ENCODE measurements at regions not wholly inside any gene's neighbourhood (a gene's known extent, or its start where the extent isn't known, plus 50 kb on each side); places are given as distances from the start of the nearest gene placed in this dataset.

- no peak for DNase-seq (ENCODE audit: low read depth)
Observed at GRCh38 chr1:36576551-36577110, 93.9 kb upstream of the CSF3R start.

GRCh38 chr1:36576118-36576517 is 93.4 kb upstream of the CSF3R start:
- peak; percentile 6 for DNase-seq (ENCODE audit: low read depth)

- DNase-seq (ENCODE audit: low read depth): no peak
Observed at GRCh38 chr1:36573445-36573844, 90.7 kb upstream of the CSF3R start.

- no peak for DNase-seq (ENCODE audit: low read depth)
Observed at GRCh38 chr1:36572906-36573305, 90.2 kb upstream of the CSF3R start.

GRCh38 chr1:36572142-36572715 is 89.5 kb upstream of the CSF3R start:
- DNase-seq (ENCODE audit: low read depth): no peak

- DNase-seq (ENCODE audit: low read depth): no peak
Observed at GRCh38 chr1:36571106-36571505, 88.4 kb upstream of the CSF3R start.

- no peak for DNase-seq (ENCODE audit: low read depth)
Observed at GRCh38 chr1:36570478-36571060, 87.9 kb upstream of the CSF3R start.

GRCh38 chr1:36570006-36570405 is 87.3 kb upstream of the CSF3R start:
- no peak for DNase-seq (ENCODE audit: low read depth)

GRCh38 chr1:36567601-36568341 is 85.1 kb upstream of the CSF3R start:
- DNase-seq (ENCODE audit: low read depth): no peak

- no peak for DNase-seq (ENCODE audit: low read depth)
Observed at GRCh38 chr1:36565576-36566501, 83.1 kb upstream of the CSF3R start.

- DNase-seq (ENCODE audit: low read depth): no peak
Observed at GRCh38 chr1:36562181-36562685, 79.5 kb upstream of the CSF3R start.

- no peak for DNase-seq (ENCODE audit: low read depth)
Observed at GRCh38 chr1:36561361-36561724, 78.6 kb upstream of the CSF3R start.

- no peak for DNase-seq (ENCODE audit: low read depth)
Observed at GRCh38 chr1:36560621-36561360, 78.1 kb upstream of the CSF3R start.

- no peak for DNase-seq (ENCODE audit: low read depth)
Observed at GRCh38 chr1:36560177-36560576, 77.5 kb upstream of the CSF3R start.

- no peak for DNase-seq (ENCODE audit: low read depth)
Observed at GRCh38 chr1:36559061-36559460, 76.3 kb upstream of the CSF3R start.

- no peak for DNase-seq (ENCODE audit: low read depth)
Observed at GRCh38 chr1:36557041-36558000, 74.6 kb upstream of the CSF3R start.

- DNase-seq (ENCODE audit: low read depth): no peak
Observed at GRCh38 chr1:36555041-36555440, 72.3 kb upstream of the CSF3R start.

GRCh38 chr1:36554323-36554628 is 71.6 kb upstream of the CSF3R start:
- no peak for DNase-seq (ENCODE audit: low read depth)

GRCh38 chr1:36553591-36554322 is 71.0 kb upstream of the CSF3R start:
- DNase-seq (ENCODE audit: low read depth): peak; percentile 25

Measured in stromal cell of bone marrow (primary cell).